HL-60 (cell line): ENCODE measurements at regions not wholly inside any gene's neighbourhood (a gene's known extent, or its start where the extent isn't known, plus 50 kb on each side); places are given as distances from the start of the nearest gene placed in this dataset.

ENCODE experiments used
- DNase-seq, 2 experiments: peaks; one replicate each; pipeline ENCODE4 v3.0.0-alpha.2; 2010 to 2020; ENCODE audit warnings: low read depth in 1 of 2, low spot score in 1 of 2
- H3K27ac ChIP-seq: fragments of 250-450 bp; sonication (Bioruptor Pico); replicated peaks from 2 replicates; pipeline ENCODE4 v1.5.1; 2020; ENCODE audit warnings: mild to moderate bottlenecking, moderate library complexity
- H3K27me3 ChIP-seq: fragments of 250-450 bp; sonication (Bioruptor Pico); 2 replicates; pipeline ENCODE4 v1.5.1; 2021; ENCODE audit warnings: mild to moderate bottlenecking, moderate library complexity; ENCODE audit not compliant: insufficient read depth, poor library complexity, severe bottlenecking
- H3K4me3 ChIP-seq: replicated peaks from 2 replicates; pipeline ENCODE4 v1.5.1; 2011; ENCODE audit warnings: mild to moderate bottlenecking, control low read depth, low read length; ENCODE audit not compliant: insufficient read depth
- CTCF ChIP-seq: IDR thresholded peaks from one replicate; pipeline ENCODE4 v1.5.1; 2011; ENCODE audit warnings: low read length, control low read depth, inconsistent platforms; ENCODE audit not compliant: insufficient read depth
- GABPA ChIP-seq: IDR thresholded peaks from 2 replicates; pipeline ENCODE4 v1.6.1; 2012; ENCODE audit warnings: low read depth
- POLR2AphosphoS5 ChIP-seq: IDR thresholded peaks from 2 replicates; pipeline ENCODE4 v1.6.1; 2012; ENCODE audit warnings: low read depth
- REST ChIP-seq: IDR thresholded peaks from 2 replicates; pipeline ENCODE4 v1.6.1; 2012; ENCODE audit warnings: low read depth; ENCODE audit not compliant: insufficient replicate concordance
- SPI1 ChIP-seq: IDR thresholded peaks from 2 replicates; pipeline ENCODE4 v1.6.1; 2012; ENCODE audit warnings: low read depth, mild to moderate bottlenecking, borderline replicate concordance

DNA sequence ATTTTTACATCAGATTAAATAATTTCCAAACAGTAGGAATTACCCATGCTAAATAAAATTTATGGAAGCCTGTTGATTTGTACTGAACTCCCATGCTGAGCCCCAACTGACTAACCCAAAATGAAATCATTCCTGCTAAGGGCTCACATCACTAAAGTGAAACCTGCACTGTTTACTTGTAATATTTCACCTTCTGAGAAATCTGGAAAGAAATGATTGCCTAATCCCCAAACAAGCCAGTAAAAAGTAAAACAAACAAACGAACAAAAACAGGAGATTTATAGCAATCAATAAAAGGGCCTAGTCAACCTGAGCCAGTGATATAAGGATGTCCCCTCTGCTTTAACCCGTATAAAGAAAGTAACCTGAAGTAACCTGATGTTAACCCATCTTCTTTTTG is 1599.8 kb downstream of the OLFM4 start:
- Histone ChIP-seq H3K4me3 (no peak overlapping the region), H3K27ac (no peak overlapping the region), H3K27me3 (no peaks in the 10 kb centered on the region)
- TF ChIP-seq REST (no peak), GABPA (no peak), CTCF (no peak), POLR2AphosphoS5 (no peak), SPI1 (no peak)
- no peak for DNase-seq

- no peak for DNase-seq
- TF ChIP-seq REST = no peak
- no peak for TF ChIP-seq GABPA
- TF ChIP-seq CTCF = no peak
- no peak overlapping the region for H3K4me3 ChIP-seq
- no peak overlapping the region for H3K27ac ChIP-seq
- no peaks in the 10 kb centered on the region for H3K27me3 ChIP-seq
Measured at GRCh38 chr13:54633456-54633855, 1604.8 kb downstream of the OLFM4 start.

- no peak for DNase-seq
Measured at GRCh38 chr13:54636231-54636630, 1607.6 kb downstream of the OLFM4 start.

More at GRCh38 chr13:54636231-54636630, 1607.6 kb downstream of the OLFM4 start:
- TF ChIP-seq POLR2AphosphoS5 (no peak), GABPA (no peak), REST (no peak), SPI1 (no peak), CTCF (no peak)
- Histone ChIP-seq H3K27me3 (no peaks in the 10 kb centered on the region), H3K27ac (no peak overlapping the region), H3K4me3 (no peak overlapping the region)
